Endothelial cell of umbilical vein (primary cell): ENCODE measurements at regions not wholly inside any gene's neighbourhood (a gene's known extent, or its start where the extent isn't known, plus 50 kb on each side); places are given as distances from the start of the nearest gene placed in this dataset.
"Not testable (repeated sequence)": the region's sequence is repeated elsewhere in the genome, so short reads cannot be mapped to it uniquely, and the experiment has no call there.

Experiments
- CTCF ChIP-seq, 2 donors: IDR thresholded peaks; 1 replicate in 1 of 2; 2 replicates in 1 of 2; pipeline ENCODE4 v1.5.1; 2011; ENCODE audit warnings: low read length in 2 of 2, mild to moderate bottlenecking in 2 of 2, moderate library complexity in 2 of 2, control low read depth in 1 of 2, inconsistent platforms in 1 of 2, low read depth in 1 of 2; ENCODE audit not compliant: insufficient read depth in 1 of 2; ENCODE audit errors: extremely low read depth in 1 of 2
- JUN ChIP-seq: IDR thresholded peaks from 2 replicates; pipeline ENCODE4 v1.6.1; 2011; ENCODE audit warnings: borderline replicate concordance, low read depth; ENCODE audit not compliant: insufficient read length, insufficient read depth
- POLR2A ChIP-seq: IDR thresholded peaks from 2 replicates; pipeline ENCODE4 v1.6.1; 2012; ENCODE audit warnings: low read depth, mild to moderate bottlenecking, control low read depth, low read length
- POLR2AphosphoS5 ChIP-seq: IDR thresholded peaks from 2 replicates; pipeline ENCODE4 v1.6.1; 2012; ENCODE audit warnings: low read depth, mild to moderate bottlenecking, control low read depth, low read length, moderate library complexity; ENCODE audit not compliant: insufficient read depth

GRCh38 chr7:64425436-64425835 is 111.7 kb downstream of the ZNF736 start:
- not testable (repeated sequence) for TF ChIP-seq CTCF (IDR thresholded peaks at IDR 0.05; ENCODE audit: extremely low read depth in 1 of 2, insufficient read depth in 1 of 2, low read depth in 1 of 2, low read length in 2 of 2); POLR2AphosphoS5; POLR2A; JUN
